GM12878 (cell line): ENCODE measurements at regions not wholly inside any gene's neighbourhood (a gene's known extent, or its start where the extent isn't known, plus 50 kb on each side); places are given as distances from the start of the nearest gene placed in this dataset.
A peak's percentile ranks its signal among the peaks of the same experiment; 100 is the strongest.

Experiments used
- BCL3 ChIP-seq: IDR thresholded peaks from 2 replicates; pipeline ENCODE4 v1.6.1; 2011; ENCODE audit warnings: borderline replicate concordance, low read depth, mild to moderate bottlenecking, moderate library complexity, low read length; ENCODE audit not compliant: insufficient read depth, poor library complexity, severe bottlenecking
- CTCF ChIP-seq, 3 experiments: IDR thresholded peaks in 2 of 3; conservative IDR thresholded peaks in 1 of 3; 2 replicates each; pipeline ENCODE4 v1.5.1; 2011; ENCODE audit warnings: low read depth in 3 of 3, low read length in 3 of 3, mild to moderate bottlenecking in 3 of 3, control low read depth in 2 of 3, moderate library complexity in 2 of 3, inconsistent platforms in 1 of 3, mixed read lengths in 1 of 3; ENCODE audit not compliant: control insufficient read depth in 2 of 3, insufficient read depth in 1 of 3; ENCODE audit errors: extremely low read depth in 1 of 3
- EED ChIP-seq: sonication (generic); IDR thresholded peaks from 2 replicates; pipeline ENCODE4 v1.6.1; 2016; ENCODE audit warnings: antibody characterized with exemption, low read depth
- EP300 ChIP-seq, 2 experiments: fragments of 150-350 bp in 1 of 2; IDR thresholded peaks; 2 replicates each; pipeline ENCODE4 v1.6.1; 2011 to 2012; ENCODE audit warnings: low read depth in 2 of 2, low read length in 2 of 2, borderline replicate concordance in 1 of 2, improper control_type of control experiment in 1 of 2, inconsistent platforms in 1 of 2; ENCODE audit not compliant: control insufficient read depth in 1 of 2
- EZH2 ChIP-seq: IDR thresholded peaks from 2 replicates; pipeline ENCODE4 v1.6.1; 2012; ENCODE audit warnings: low read depth, mild to moderate bottlenecking, control low read depth, inconsistent platforms, low read length, borderline replicate concordance; ENCODE audit not compliant: control insufficient read depth
- FOXK2 ChIP-seq: fragments of 450-650 bp; IDR thresholded peaks from 2 replicates; pipeline ENCODE4 v1.6.1; 2017; ENCODE audit warnings: mild to moderate bottlenecking, moderate library complexity
- IKZF2 ChIP-seq, 2 experiments: fragments of 450-650 bp; IDR thresholded peaks; 2 replicates each; pipeline ENCODE4 v1.6.1; 2017; ENCODE audit warnings: mild to moderate bottlenecking in 2 of 2, moderate library complexity in 2 of 2
- PAX5 ChIP-seq: IDR thresholded peaks from 2 replicates; pipeline ENCODE4 v1.6.1; 2011; ENCODE audit warnings: low read depth, low read length, borderline replicate concordance
- YBX1 ChIP-seq: fragments of 450-650 bp; IDR thresholded peaks from 2 replicates; pipeline ENCODE4 v1.6.1; 2016; ENCODE audit warnings: antibody characterized with exemption
- ZBTB4 ChIP-seq: fragments of 450-650 bp; formaldehyde crosslinking; IDR thresholded peaks from 2 replicates; pipeline ENCODE4 v1.4.0; 2022; ENCODE audit warnings: mild to moderate bottlenecking, moderate library complexity

GRCh38 chr5:89064054-89064453 lies 181.1 kb upstream of the MEF2C start (continued):
- no peak for TF ChIP-seq BCL3
- TF ChIP-seq EZH2 = no peak
- TF ChIP-seq CTCF (IDR thresholded peaks at IDR 0.05 in 2 of 3, conservative IDR thresholded peaks at IDR 0.05 in 1 of 3; ENCODE audit: control insufficient read depth in 2 of 3, extremely low read depth in 1 of 3, insufficient read depth in 1 of 3, low read depth in 3 of 3, low read length in 3 of 3) = no peak
- no peak for TF ChIP-seq YBX1
- TF ChIP-seq EP300 (IDR thresholded peaks at IDR 0.05; ENCODE audit: borderline replicate concordance in 1 of 2, control insufficient read depth in 1 of 2, low read depth in 2 of 2, low read length in 2 of 2) = peak in 1 of 2 experiments; percentile 30; a peak in 1 of 4 replicates
- TF ChIP-seq ZBTB4 (CRISPR knock-in tag) = no peak
- peak in 1 of 2 experiments; percentile 16; a peak in 2 of 4 replicates for TF ChIP-seq IKZF2 (IDR thresholded peaks at IDR 0.05)
- TF ChIP-seq PAX5 = no peak
- TF ChIP-seq FOXK2 = no peak
- TF ChIP-seq EED = no peak
